WTC11 (cell line): ENCODE measurements at regions not wholly inside any gene's neighbourhood (a gene's known extent, or its start where the extent isn't known, plus 50 kb on each side); places are given as distances from the start of the nearest gene placed in this dataset.
A peak's percentile ranks its signal among the peaks of the same experiment; 100 is the strongest.

Experiments used
- ATAC-seq: fragments of 200-7000 bp; cut with Tn5 transposase; 2 replicates; pipeline ENCODE4 v1.10.0; 2021; ENCODE audit warnings: mild to moderate bottlenecking, moderate library complexity
- CTCF ChIA-PET: fragments of 300-600 bp; sonication (Branson Sonifier 250); formaldehyde crosslinking; loops from one replicate; lab custom pipeline; 2021; ENCODE audit warnings: antibody characterized with exemption; lab: Charles Lee
- POLR2A ChIA-PET: fragments of 350-600 bp; sonication (Branson Sonifier 250); formaldehyde crosslinking; loops from one replicate; lab custom pipeline; 2021; ENCODE audit warnings: antibody characterized with exemption; lab: Charles Lee
- DNase-seq: peaks from one replicate; pipeline ENCODE4 v3.0.0; 2021; ENCODE audit warnings: low spot score
- H3K27ac Mint-ChIP-seq: 2 replicates; pipeline ENCODE4 v1.8.0; 2021; ENCODE audit warnings: mixed read lengths
- H3K27me3 Mint-ChIP-seq: 2 replicates; pipeline ENCODE4 v1.8.0; 2021; ENCODE audit warnings: low read depth, mild to moderate bottlenecking, moderate library complexity, mixed read lengths
- H3K36me3 Mint-ChIP-seq: 2 replicates; pipeline ENCODE4 v1.8.0; 2021; ENCODE audit warnings: mixed read lengths
- H3K4me1 Mint-ChIP-seq: 2 replicates; pipeline ENCODE4 v1.8.0; 2022; ENCODE audit warnings: mixed read lengths
- H3K4me3 Mint-ChIP-seq: 2 replicates; pipeline ENCODE4 v1.8.0; 2021; ENCODE audit warnings: mild to moderate bottlenecking, moderate library complexity, mixed read lengths
- H3K9me3 Mint-ChIP-seq: 2 replicates; pipeline ENCODE4 v1.8.0; 2021; ENCODE audit warnings: mixed read lengths
- AR ChIP-seq: fragments of 250-450 bp; sonication (Bioruptor Pico); IDR thresholded peaks from 2 replicates; pipeline ENCODE4 v1.9.0; 2021; ENCODE audit warnings: mild to moderate bottlenecking
- ATF6 ChIP-seq: sonication (generic); formaldehyde crosslinking; IDR thresholded peaks from 2 replicates; pipeline ENCODE4 v1.8.1; 2023; ENCODE audit warnings: mild to moderate bottlenecking, missing genetic modification reagents
- E2F1 ChIP-seq: sonication (generic); formaldehyde crosslinking; IDR thresholded peaks from 2 replicates; pipeline ENCODE4 v1.8.0; 2022; ENCODE audit warnings: mild to moderate bottlenecking, missing genetic modification reagents
- ERG ChIP-seq: fragments of 250-450 bp; sonication (Bioruptor Pico); IDR thresholded peaks from 2 replicates; pipeline ENCODE4 v1.8.0; 2021; ENCODE audit warnings: mild to moderate bottlenecking
- ETV6 ChIP-seq: sonication (generic); formaldehyde crosslinking; IDR thresholded peaks from 2 replicates; pipeline ENCODE4 v1.8.1; 2022; ENCODE audit warnings: mild to moderate bottlenecking, missing genetic modification reagents
- GRHL2 ChIP-seq: fragments of 250-450 bp; sonication (Bioruptor Pico); IDR thresholded peaks from 2 replicates; pipeline ENCODE4 v1.8.0; 2022; ENCODE audit warnings: mild to moderate bottlenecking, moderate library complexity; ENCODE audit not compliant: insufficient replicate concordance, severe bottlenecking
- HMGA2 ChIP-seq: fragments of 250-450 bp; sonication (Bioruptor Pico); IDR thresholded peaks from 2 replicates; pipeline ENCODE4 v1.4.0; 2021; ENCODE audit warnings: mild to moderate bottlenecking, moderate library complexity
- MAX ChIP-seq: sonication (generic); formaldehyde crosslinking; IDR thresholded peaks from 2 replicates; pipeline ENCODE4 v1.8.0; 2022; ENCODE audit warnings: mild to moderate bottlenecking, missing genetic modification reagents
- MYBL2 ChIP-seq: sonication (generic); formaldehyde crosslinking; IDR thresholded peaks from 2 replicates; pipeline ENCODE4 v1.8.1; 2023; ENCODE audit warnings: mild to moderate bottlenecking, moderate library complexity, missing genetic modification reagents
- NFYB ChIP-seq: sonication (generic); formaldehyde crosslinking; conservative IDR thresholded peaks from 2 replicates; pipeline ENCODE4 v1.8.0; 2022; ENCODE audit warnings: low read depth, missing genetic modification reagents
- NR1H2 ChIP-seq: sonication (generic); formaldehyde crosslinking; IDR thresholded peaks from 2 replicates; pipeline ENCODE4 v1.9.0; 2021; ENCODE audit warnings: mild to moderate bottlenecking, moderate library complexity, missing genetic modification reagents
- NR3C1 ChIP-seq: sonication (generic); formaldehyde crosslinking; conservative IDR thresholded peaks from 2 replicates; pipeline ENCODE4 v1.8.1; 2023; ENCODE audit warnings: low read depth, mild to moderate bottlenecking, missing genetic modification reagents
- PREB ChIP-seq: sonication (generic); formaldehyde crosslinking; IDR thresholded peaks from 2 replicates; pipeline ENCODE4 v1.8.1; 2022; ENCODE audit warnings: mild to moderate bottlenecking, missing genetic modification reagents, moderate library complexity, borderline replicate concordance
- PRRX2 ChIP-seq: fragments of 250-450 bp; sonication (Bioruptor Pico); IDR thresholded peaks from 2 replicates; pipeline ENCODE4 v1.8.0; 2021; ENCODE audit warnings: mild to moderate bottlenecking
- SMAD3 ChIP-seq: sonication (generic); formaldehyde crosslinking; IDR thresholded peaks from 2 replicates; pipeline ENCODE4 v1.8.0; 2022; ENCODE audit warnings: missing genetic modification reagents, mild to moderate bottlenecking, borderline replicate concordance
- SOX15 ChIP-seq: fragments of 250-450 bp; sonication (Bioruptor Pico); IDR thresholded peaks from 2 replicates; pipeline ENCODE4 v1.9.0; 2021; ENCODE audit warnings: mild to moderate bottlenecking
- ZNF121 ChIP-seq: sonication (generic); formaldehyde crosslinking; IDR thresholded peaks from 2 replicates; pipeline ENCODE4 v1.8.0; 2023; ENCODE audit warnings: missing genetic modification reagents
- ZNF219 ChIP-seq: sonication (generic); formaldehyde crosslinking; IDR thresholded peaks from 2 replicates; pipeline ENCODE4 v1.8.0; 2023; ENCODE audit warnings: missing genetic modification reagents, mild to moderate bottlenecking, borderline replicate concordance
- ZNF232 ChIP-seq: sonication (generic); formaldehyde crosslinking; IDR thresholded peaks from 2 replicates; pipeline ENCODE4 v1.8.0; 2022; ENCODE audit warnings: mild to moderate bottlenecking, missing genetic modification reagents
- ZNF263 ChIP-seq: sonication (generic); formaldehyde crosslinking; IDR thresholded peaks from 2 replicates; pipeline ENCODE4 v1.8.1; 2022; ENCODE audit warnings: low read depth, mild to moderate bottlenecking, moderate library complexity, missing genetic modification reagents
- ZNF281 ChIP-seq: sonication (generic); formaldehyde crosslinking; IDR thresholded peaks from 2 replicates; pipeline ENCODE4 v1.8.0; 2023; ENCODE audit warnings: mild to moderate bottlenecking, missing genetic modification reagents
- ZNF396 ChIP-seq: fragments of 250-450 bp; sonication (Bioruptor Pico); IDR thresholded peaks from 2 replicates; pipeline ENCODE4 v1.8.0; 2021; ENCODE audit warnings: mild to moderate bottlenecking, moderate library complexity, borderline replicate concordance
- ZNF512 ChIP-seq: sonication (generic); formaldehyde crosslinking; IDR thresholded peaks from 2 replicates; pipeline ENCODE4 v1.8.1; 2022; ENCODE audit warnings: missing genetic modification reagents, borderline replicate concordance

GRCh38 chr4:33031328-33031727 lies 2311.2 kb downstream of the PCDH7 start:
- no peak overlapping the region for H3K27ac Mint-ChIP-seq
- no peaks in the 10 kb centered on the region for H3K27me3 Mint-ChIP-seq
- TF ChIP-seq ZNF121 (CRISPR knock-in tag) = no peak
- no peak for TF ChIP-seq ZNF512 (CRISPR knock-in tag)
- TF ChIP-seq ZNF396 = no peak
- no peak for TF ChIP-seq SMAD3 (CRISPR knock-in tag)
- no peak for TF ChIP-seq ZNF219 (CRISPR knock-in tag)
- no peak for TF ChIP-seq ATF6 (CRISPR knock-in tag)
- TF ChIP-seq E2F1 (CRISPR knock-in tag) = no peak
- TF ChIP-seq MYBL2 (CRISPR knock-in tag) = no peak
- no peak for TF ChIP-seq NR3C1
- TF ChIP-seq NR1H2 = no peak
- TF ChIP-seq SOX15 = no peak
- TF ChIP-seq ETV6 = no peak
- TF ChIP-seq ZNF232 = no peak
- no peak for TF ChIP-seq HMGA2 (CRISPR knock-in tag)
- TF ChIP-seq ERG (CRISPR knock-in tag) = no peak
- ATAC-seq = no peak
- no peak overlapping the region for H3K4me3 Mint-ChIP-seq
- CTCF ChIA-PET = no interaction called here
- no peaks in the 10 kb centered on the region for H3K9me3 Mint-ChIP-seq
- POLR2A ChIA-PET = no interaction called here
- no peaks in the 10 kb centered on the region for H3K36me3 Mint-ChIP-seq
- DNase-seq = no peak
- H3K4me1 Mint-ChIP-seq = peaks cover 8% of the 10 kb centered on the region

GRCh38 chr4:33037464-33037863 lies 2317.3 kb downstream of the PCDH7 start:
- CTCF ChIA-PET = no interaction called here
- no peaks in the 10 kb centered on the region for H3K27me3 Mint-ChIP-seq
- no peak overlapping the region for H3K27ac Mint-ChIP-seq
- POLR2A ChIA-PET = no interaction called here
- DNase-seq (peak; percentile 14), ATAC-seq (peak; percentile 79)
- no peak overlapping the region for H3K4me3 Mint-ChIP-seq
- no peaks in the 10 kb centered on the region for H3K9me3 Mint-ChIP-seq
- no peaks in the 10 kb centered on the region for H3K36me3 Mint-ChIP-seq
- peaks cover 3% of the 10 kb centered on the region; the same call in 1 of the 2 replicates for H3K4me1 Mint-ChIP-seq
- no peak for TF ChIP-seq AR (CRISPR knock-in tag)
- TF ChIP-seq GRHL2 (CRISPR knock-in tag) = no peak
- no peak for TF ChIP-seq ZNF263 (CRISPR knock-in tag)
- no peak for TF ChIP-seq MYBL2 (CRISPR knock-in tag)
- no peak for TF ChIP-seq E2F1 (CRISPR knock-in tag)
- no peak for TF ChIP-seq NFYB (CRISPR knock-in tag)
- no peak for TF ChIP-seq PRRX2 (CRISPR knock-in tag)
- TF ChIP-seq MAX (CRISPR knock-in tag) = no peak
- TF ChIP-seq ZNF281 (CRISPR knock-in tag) = no peak
- no peak for TF ChIP-seq PREB (CRISPR knock-in tag)
